Karpas-422 (cell line): ENCODE measurements at regions not wholly inside any gene's neighbourhood (a gene's known extent, or its start where the extent isn't known, plus 50 kb on each side); places are given as distances from the start of the nearest gene placed in this dataset.

Experiments
- DNase-seq: peaks from one replicate; pipeline ENCODE4 v3.0.0-alpha.2; 2015
- H2AFZ ChIP-seq: fragments of 200-600 bp; sonication (generic); 2 replicates; pipeline ENCODE4 v1.6.1; 2014; ENCODE audit warnings: antibody characterized with exemption, low read length, mixed read lengths
- H3K27ac ChIP-seq: fragments of 200-600 bp; sonication (generic); 2 replicates; pipeline ENCODE4 v1.5.1; 2014; ENCODE audit warnings: mild to moderate bottlenecking, low read length, moderate library complexity
- H3K27me3 ChIP-seq: fragments of 200-600 bp; sonication (generic); 2 replicates; pipeline ENCODE4 v1.6.1; 2014; ENCODE audit warnings: low read length, mixed read lengths
- H3K36me3 ChIP-seq: fragments of 200-600 bp; sonication (generic); 2 replicates; pipeline ENCODE4 v1.6.1; 2014; ENCODE audit warnings: low read length, mixed read lengths; ENCODE audit not compliant: insufficient read depth
- H3K4me1 ChIP-seq: fragments of 200-600 bp; sonication (generic); 2 replicates; pipeline ENCODE4 v1.6.1; 2014; ENCODE audit warnings: mild to moderate bottlenecking, low read length, mixed read lengths
- H3K4me2 ChIP-seq: fragments of 200-600 bp; sonication (generic); 2 replicates; pipeline ENCODE4 v1.6.1; 2014; ENCODE audit warnings: low read length, low read depth, mild to moderate bottlenecking; ENCODE audit not compliant: poor library complexity, severe bottlenecking
- H3K4me3 ChIP-seq: fragments of 200-600 bp; sonication (generic); 2 replicates; pipeline ENCODE4 v1.5.1; 2014; ENCODE audit warnings: mild to moderate bottlenecking, antibody characterized with exemption, low read length, mixed read lengths
- H3K79me2 ChIP-seq: fragments of 200-600 bp; sonication (generic); 2 replicates; pipeline ENCODE4 v1.6.1; 2014; ENCODE audit warnings: mild to moderate bottlenecking, low read length, mixed read lengths
- H3K9ac ChIP-seq: fragments of 200-600 bp; sonication (generic); 2 replicates; pipeline ENCODE4 v1.6.0; 2014; ENCODE audit warnings: low read length
- H3K9me2 ChIP-seq: fragments of 200-600 bp; sonication (generic), shearing (Covaris generic); replicated peaks from 2 replicates; pipeline ENCODE4 v1.6.0; 2014; ENCODE audit warnings: mild to moderate bottlenecking, low read length, moderate library complexity; ENCODE audit not compliant: insufficient read depth
- H3K9me3 ChIP-seq: fragments of 300-700, 200-600 bp; sonication (generic); 2 replicates; pipeline ENCODE4 v1.6.1; 2014; ENCODE audit warnings: low read length, mixed read lengths
- H4K20me1 ChIP-seq: fragments of 200-600 bp; sonication (generic); 2 replicates; pipeline ENCODE4 v1.6.1; 2014; ENCODE audit warnings: mild to moderate bottlenecking, antibody characterized with exemption, low read length, low read depth; ENCODE audit not compliant: insufficient read depth

GRCh38 chr15:37740623-37741141 lies 193.8 kb upstream of the TMCO5A start:
- H3K27me3 ChIP-seq = no peaks in the 10 kb centered on the region
- no peaks in the 10 kb centered on the region for H3K36me3 ChIP-seq
- H3K4me2 ChIP-seq = no peak overlapping the region
- H4K20me1 ChIP-seq = no peaks in the 10 kb centered on the region
- H3K27ac ChIP-seq = no peak overlapping the region
- no peaks in the 10 kb centered on the region for H3K79me2 ChIP-seq
- H3K4me3 ChIP-seq = no peak overlapping the region
- no peak overlapping the region for H3K9ac ChIP-seq
- H2AFZ ChIP-seq = no peak overlapping the region
- DNase-seq = no peak
- no peaks in the 10 kb centered on the region for H3K9me2 ChIP-seq
- no peaks in the 10 kb centered on the region for H3K9me3 ChIP-seq
- H3K4me1 ChIP-seq = no peaks in the 10 kb centered on the region

GRCh38 chr15:37743826-37744225 lies 190.6 kb upstream of the TMCO5A start:
- no peaks in the 10 kb centered on the region for H3K79me2 ChIP-seq
- H2AFZ ChIP-seq = no peak overlapping the region
- DNase-seq = no peak
- H3K9me2 ChIP-seq = no peaks in the 10 kb centered on the region
- no peaks in the 10 kb centered on the region for H4K20me1 ChIP-seq
- no peaks in the 10 kb centered on the region for H3K27me3 ChIP-seq
- no peaks in the 10 kb centered on the region for H3K36me3 ChIP-seq
- H3K27ac ChIP-seq = no peak overlapping the region
- no peaks in the 10 kb centered on the region for H3K9me3 ChIP-seq
- H3K4me3 ChIP-seq = no peak overlapping the region
- no peaks in the 10 kb centered on the region for H3K4me1 ChIP-seq
- H3K9ac ChIP-seq = no peak overlapping the region
- no peak overlapping the region for H3K4me2 ChIP-seq

- Histone ChIP-seq H4K20me1 (no peaks in the 10 kb centered on the region), H3K9me2 (no peaks in the 10 kb centered on the region), H3K27me3 (no peaks in the 10 kb centered on the region), H3K4me2 (no peak overlapping the region), H3K9ac (no peak overlapping the region), H2AFZ (no peak overlapping the region), H3K4me1 (no peaks in the 10 kb centered on the region), H3K9me3 (no peaks in the 10 kb centered on the region), H3K4me3 (no peak overlapping the region), H3K79me2 (no peaks in the 10 kb centered on the region), H3K36me3 (no peaks in the 10 kb centered on the region), H3K27ac (no peak overlapping the region)
- DNase-seq = no peak
Observed at GRCh38 chr15:37744521-37744920, 189.9 kb upstream of the TMCO5A start.

GRCh38 chr15:37751401-37751800 lies 183.0 kb upstream of the TMCO5A start:
- Histone ChIP-seq H3K4me1 (no peaks in the 10 kb centered on the region), H3K27ac (no peak overlapping the region), H3K4me2 (no peak overlapping the region), H3K79me2 (no peaks in the 10 kb centered on the region), H3K4me3 (no peak overlapping the region), H3K9me2 (no peaks in the 10 kb centered on the region), H3K9me3 (no peaks in the 10 kb centered on the region), H3K36me3 (no peaks in the 10 kb centered on the region), H4K20me1 (no peaks in the 10 kb centered on the region), H3K9ac (no peak overlapping the region), H3K27me3 (no peaks in the 10 kb centered on the region), H2AFZ (no peak overlapping the region)
- DNase-seq = no peak

- no peaks in the 10 kb centered on the region for H4K20me1 ChIP-seq
- no peaks in the 10 kb centered on the region for H3K36me3 ChIP-seq
Observed at GRCh38 chr15:37756407-37756806, 178.0 kb upstream of the TMCO5A start.

GRCh38 chr15:37758412-37758811 lies 176.0 kb upstream of the TMCO5A start:
- H3K9me3 ChIP-seq = no peaks in the 10 kb centered on the region
- H3K79me2 ChIP-seq = no peaks in the 10 kb centered on the region
- no peak overlapping the region for H3K27ac ChIP-seq
- H3K4me1 ChIP-seq = no peaks in the 10 kb centered on the region
- H4K20me1 ChIP-seq = no peaks in the 10 kb centered on the region
- H3K9me2 ChIP-seq = no peaks in the 10 kb centered on the region
- DNase-seq = no peak
- H3K4me2 ChIP-seq = no peak overlapping the region
- no peak overlapping the region for H3K4me3 ChIP-seq
- H3K9ac ChIP-seq = no peak overlapping the region
- H3K36me3 ChIP-seq = no peaks in the 10 kb centered on the region
- no peaks in the 10 kb centered on the region for H3K27me3 ChIP-seq
- H2AFZ ChIP-seq = no peak overlapping the region

More at GRCh38 chr15:37756407-37756806, 178.0 kb upstream of the TMCO5A start:
- Histone ChIP-seq H3K27ac (no peak overlapping the region), H3K4me3 (no peak overlapping the region), H2AFZ (no peak overlapping the region), H3K27me3 (no peaks in the 10 kb centered on the region), H3K9me3 (no peaks in the 10 kb centered on the region), H3K79me2 (no peaks in the 10 kb centered on the region), H3K4me1 (no peaks in the 10 kb centered on the region), H3K9ac (no peak overlapping the region), H3K9me2 (no peaks in the 10 kb centered on the region), H3K4me2 (no peak overlapping the region)
- no peak for DNase-seq

- Histone ChIP-seq H3K36me3 (no peaks in the 10 kb centered on the region), H3K79me2 (no peaks in the 10 kb centered on the region), H3K9me2 (no peaks in the 10 kb centered on the region), H3K9ac (no peak overlapping the region), H3K9me3 (no peaks in the 10 kb centered on the region), H4K20me1 (no peaks in the 10 kb centered on the region), H3K4me3 (peak overlapping the region; percentile 37; the same call in 1 of the 2 replicates), H3K27me3 (no peaks in the 10 kb centered on the region), H3K27ac (no peak overlapping the region), H3K4me1 (peaks cover 4% of the 10 kb centered on the region), H3K4me2 (peak overlapping the region; percentile 38), H2AFZ (peak overlapping the region; percentile 100)
- peak; percentile 91 for DNase-seq
Observed at GRCh38 chr15:37764733-37765191, 169.7 kb upstream of the TMCO5A start.

GRCh38 chr15:37765786-37766185 lies 168.7 kb upstream of the TMCO5A start:
- Histone ChIP-seq H3K36me3 (no peaks in the 10 kb centered on the region), H4K20me1 (no peaks in the 10 kb centered on the region), H3K9ac (no peak overlapping the region), H3K4me2 (no peak overlapping the region), H3K79me2 (no peaks in the 10 kb centered on the region), H3K27me3 (no peaks in the 10 kb centered on the region), H3K27ac (no peak overlapping the region), H3K4me3 (no peak overlapping the region), H3K4me1 (peaks cover 4% of the 10 kb centered on the region), H3K9me2 (no peaks in the 10 kb centered on the region), H3K9me3 (no peaks in the 10 kb centered on the region), H2AFZ (peak overlapping the region; percentile 12; the same call in 1 of the 2 replicates)
- DNase-seq = no peak
